Tibial nerve (tissue), 4 donors: ENCODE measurements at regions not wholly inside any gene's neighbourhood (a gene's known extent, or its start where the extent isn't known, plus 50 kb on each side); places are given as distances from the start of the nearest gene placed in this dataset.

Source experiments
- EP300 ChIP-seq, 2 donors: sonication (generic); formaldehyde crosslinking; IDR thresholded peaks; one replicate each; pipeline ENCODE4 v1.6.1; 2017; ENCODE audit warnings: antibody characterized with exemption in 2 of 2, mild to moderate bottlenecking in 1 of 2
- TF ChIP-seq, protein P1 (sequence below), 5 experiments: fragments of 200-600 bp in 3 of 5; fragments of 450-650 bp in 2 of 5; sonication (generic) in 3 of 5; IDR thresholded peaks; one replicate each; pipeline ENCODE4 v1.5.1; 2016 to 2019; ENCODE audit warnings: antibody characterized with exemption in 5 of 5, mild to moderate bottlenecking in 3 of 5, moderate library complexity in 2 of 5

- TF ChIP-seq, protein P1, sequence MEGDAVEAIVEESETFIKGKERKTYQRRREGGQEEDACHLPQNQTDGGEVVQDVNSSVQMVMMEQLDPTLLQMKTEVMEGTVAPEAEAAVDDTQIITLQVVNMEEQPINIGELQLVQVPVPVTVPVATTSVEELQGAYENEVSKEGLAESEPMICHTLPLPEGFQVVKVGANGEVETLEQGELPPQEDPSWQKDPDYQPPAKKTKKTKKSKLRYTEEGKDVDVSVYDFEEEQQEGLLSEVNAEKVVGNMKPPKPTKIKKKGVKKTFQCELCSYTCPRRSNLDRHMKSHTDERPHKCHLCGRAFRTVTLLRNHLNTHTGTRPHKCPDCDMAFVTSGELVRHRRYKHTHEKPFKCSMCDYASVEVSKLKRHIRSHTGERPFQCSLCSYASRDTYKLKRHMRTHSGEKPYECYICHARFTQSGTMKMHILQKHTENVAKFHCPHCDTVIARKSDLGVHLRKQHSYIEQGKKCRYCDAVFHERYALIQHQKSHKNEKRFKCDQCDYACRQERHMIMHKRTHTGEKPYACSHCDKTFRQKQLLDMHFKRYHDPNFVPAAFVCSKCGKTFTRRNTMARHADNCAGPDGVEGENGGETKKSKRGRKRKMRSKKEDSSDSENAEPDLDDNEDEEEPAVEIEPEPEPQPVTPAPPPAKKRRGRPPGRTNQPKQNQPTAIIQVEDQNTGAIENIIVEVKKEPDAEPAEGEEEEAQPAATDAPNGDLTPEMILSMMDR (IDR thresholded peaks at IDR 0.05) = no peak
- no peak for TF ChIP-seq EP300 (IDR thresholded peaks at IDR 0.05)
These were observed 73.6 kb upstream of the RNF32 start for GRCh38 chr7:156566812-156567549.
